MCF 10A (cell line): ENCODE measurements at regions not wholly inside any gene's neighbourhood (a gene's known extent, or its start where the extent isn't known, plus 50 kb on each side); places are given as distances from the start of the nearest gene placed in this dataset.

Experiments
- BruUV-seq: library from RNA; stranded (reverse); fragments of 400-500 nt; replicated peaks from 2 replicates; lab custom pipeline; 2021; lab: Mats Ljungman, UMichigan
- CTCF ChIA-PET: fragments of 300-600 bp; sonication (Branson Sonifier 250); formaldehyde crosslinking; extraction: SDS; loops from one replicate; lab custom pipeline; 2021; ENCODE audit warnings: antibody characterized with exemption, inconsistent platforms; lab: Yijun Ruan, JAX
- POLR2A ChIA-PET: fragments of 300-600, 350-650 bp; sonication (Branson Sonifier 250); formaldehyde crosslinking; extraction: SDS; loops from one replicate; lab custom pipeline; 2020; ENCODE audit warnings: antibody characterized with exemption, inconsistent platforms; lab: Yijun Ruan, JAX
- DNase-seq: peaks from one replicate; pipeline ENCODE4 v3.0.0-alpha.2; 2018; ENCODE audit not compliant: unreplicated experiment
- H3K27ac Mint-ChIP-seq: one replicate; pipeline ENCODE4 v1.8.0; 2022; ENCODE audit warnings: mild to moderate bottlenecking, low read depth, mixed read lengths; ENCODE audit not compliant: unreplicated experiment
- H3K27me3 Mint-ChIP-seq: one replicate; pipeline ENCODE4 v1.8.0; 2022; ENCODE audit warnings: mixed read lengths; ENCODE audit not compliant: insufficient read depth, unreplicated experiment
- H3K36me3 Mint-ChIP-seq: one replicate; pipeline ENCODE4 v1.8.0; 2022; ENCODE audit warnings: mild to moderate bottlenecking, moderate library complexity, mixed read lengths; ENCODE audit not compliant: insufficient read depth, unreplicated experiment
- H3K4me1 Mint-ChIP-seq: one replicate; pipeline ENCODE4 v1.8.0; 2022; ENCODE audit warnings: mixed read lengths; ENCODE audit not compliant: insufficient read depth, unreplicated experiment
- H3K4me3 Mint-ChIP-seq: one replicate; pipeline ENCODE4 v1.8.0; 2022; ENCODE audit warnings: mild to moderate bottlenecking, moderate library complexity, mixed read lengths; ENCODE audit not compliant: unreplicated experiment
- H3K9me3 Mint-ChIP-seq: one replicate; pipeline ENCODE4 v1.8.0; 2022; ENCODE audit warnings: mixed read lengths; ENCODE audit not compliant: unreplicated experiment
- intact Hi-C: fragments of 100-400 bp; cut with micrococcal nuclease; formaldehyde crosslinking; loops from 2 replicates; pipeline ENCODE4 v1.14.1; 2022
- TF ChIP-seq, protein P1 (sequence below): fragments of 200-600 bp; IDR thresholded peaks from one replicate; pipeline ENCODE4 v1.8.0; 2022; ENCODE audit warnings: antibody characterized with exemption, mild to moderate bottlenecking; ENCODE audit not compliant: unreplicated experiment

DNA sequence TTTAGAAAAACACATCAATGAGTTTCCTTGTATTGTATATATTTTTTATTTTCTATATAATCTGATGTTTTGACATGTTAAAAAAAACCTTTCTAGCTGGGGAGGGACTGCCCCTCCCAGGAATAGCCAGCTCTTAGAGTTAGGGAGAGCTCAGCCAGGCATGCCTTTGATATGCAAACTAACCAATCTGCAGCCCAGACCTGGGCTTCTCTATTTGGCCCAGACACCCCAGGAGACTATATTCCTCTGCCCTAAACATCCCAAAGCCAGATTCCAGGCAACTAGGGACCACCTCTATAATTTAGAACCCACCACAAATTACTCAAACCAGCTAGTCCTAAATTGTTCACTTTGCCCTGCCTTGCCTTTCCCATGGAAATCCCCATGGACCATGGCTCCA lies 390.9 kb upstream of the ADAMTS9 start:
- intact Hi-C loops, result no loop called here
- H3K27ac Mint-ChIP-seq, result no peak overlapping the region
- TF ChIP-seq, protein P1, sequence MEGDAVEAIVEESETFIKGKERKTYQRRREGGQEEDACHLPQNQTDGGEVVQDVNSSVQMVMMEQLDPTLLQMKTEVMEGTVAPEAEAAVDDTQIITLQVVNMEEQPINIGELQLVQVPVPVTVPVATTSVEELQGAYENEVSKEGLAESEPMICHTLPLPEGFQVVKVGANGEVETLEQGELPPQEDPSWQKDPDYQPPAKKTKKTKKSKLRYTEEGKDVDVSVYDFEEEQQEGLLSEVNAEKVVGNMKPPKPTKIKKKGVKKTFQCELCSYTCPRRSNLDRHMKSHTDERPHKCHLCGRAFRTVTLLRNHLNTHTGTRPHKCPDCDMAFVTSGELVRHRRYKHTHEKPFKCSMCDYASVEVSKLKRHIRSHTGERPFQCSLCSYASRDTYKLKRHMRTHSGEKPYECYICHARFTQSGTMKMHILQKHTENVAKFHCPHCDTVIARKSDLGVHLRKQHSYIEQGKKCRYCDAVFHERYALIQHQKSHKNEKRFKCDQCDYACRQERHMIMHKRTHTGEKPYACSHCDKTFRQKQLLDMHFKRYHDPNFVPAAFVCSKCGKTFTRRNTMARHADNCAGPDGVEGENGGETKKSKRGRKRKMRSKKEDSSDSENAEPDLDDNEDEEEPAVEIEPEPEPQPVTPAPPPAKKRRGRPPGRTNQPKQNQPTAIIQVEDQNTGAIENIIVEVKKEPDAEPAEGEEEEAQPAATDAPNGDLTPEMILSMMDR, result no peak
- H3K9me3 Mint-ChIP-seq, result no peaks in the 10 kb centered on the region
- ChIA-PET POLR2A (interaction anchor here (1.4 kb wide), 1 partner anchor 26 kb away, joined by 3 read pairs; no protein-coding TSS in a partner anchor), CTCF (no interaction called here)
- DNase-seq, result no peak
- H3K36me3 Mint-ChIP-seq, result no peaks in the 10 kb centered on the region
- H3K4me1 Mint-ChIP-seq, result no peaks in the 10 kb centered on the region
- no peak overlapping the region for H3K4me3 Mint-ChIP-seq
- BruUV-seq, result no TSS peak
- no peaks in the 10 kb centered on the region for H3K27me3 Mint-ChIP-seq

GRCh38 chr3:65077124-65077523 lies 389.3 kb upstream of the ADAMTS9 start:
- H3K4me1 Mint-ChIP-seq, result no peaks in the 10 kb centered on the region
- no peak for DNase-seq
- intact Hi-C loops, result no loop called here
- TF ChIP-seq, protein P1, result no peak
- no TSS peak for BruUV-seq
- H3K27ac Mint-ChIP-seq, result no peak overlapping the region
- no peaks in the 10 kb centered on the region for H3K9me3 Mint-ChIP-seq
- POLR2A ChIA-PET, result interaction anchor here (1.4 kb wide), 1 partner anchor 25 kb away, joined by 3 read pairs; no protein-coding TSS in a partner anchor
- CTCF ChIA-PET, result interaction anchor here (0.7 kb wide), 1 partner anchor 29 kb away, joined by 3 read pairs; no protein-coding TSS in a partner anchor
- H3K36me3 Mint-ChIP-seq, result no peaks in the 10 kb centered on the region
- no peak overlapping the region for H3K4me3 Mint-ChIP-seq
- H3K27me3 Mint-ChIP-seq, result no peaks in the 10 kb centered on the region

DNA sequence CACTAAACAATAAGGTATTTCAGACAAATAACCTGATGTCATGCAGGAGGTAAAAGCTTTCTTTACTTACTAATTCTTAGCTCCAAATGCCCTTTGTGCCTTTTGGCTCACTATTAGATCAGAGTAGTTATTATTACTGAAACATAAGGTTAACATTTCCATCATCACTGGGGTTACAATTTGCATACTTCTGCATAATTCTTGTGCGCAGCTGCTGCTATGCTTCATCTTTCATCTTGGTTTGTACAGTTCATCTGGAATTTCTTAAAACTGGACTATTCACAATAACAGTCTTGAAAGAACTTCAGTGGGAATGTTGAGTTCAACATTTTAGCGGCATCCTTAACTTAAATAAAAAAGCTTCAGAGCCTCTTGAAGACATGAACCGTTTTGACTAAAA lies 383.2 kb upstream of the ADAMTS9 start:
- ChIA-PET CTCF (no interaction called here), POLR2A (no interaction called here)
- DNase-seq, result no peak
- TF ChIP-seq, protein P1, result no peak
- intact Hi-C loops, result no loop called here
- Mint-ChIP-seq H3K27me3 (no peaks in the 10 kb centered on the region), H3K36me3 (no peaks in the 10 kb centered on the region), H3K27ac (no peak overlapping the region), H3K4me3 (no peak overlapping the region), H3K9me3 (no peaks in the 10 kb centered on the region), H3K4me1 (no peaks in the 10 kb centered on the region)
- BruUV-seq, result no TSS peak

GRCh38 chr3:65060904-65061303 lies 373.1 kb upstream of the ADAMTS9 start:
- CTCF ChIA-PET, result interaction anchor here (0.6 kb wide), 2 partner anchors 269 to 1136 kb away, joined by 3 to 4 read pairs; no protein-coding TSS in a partner anchor
- no TSS peak for BruUV-seq

More at GRCh38 chr3:65060904-65061303, 373.1 kb upstream of the ADAMTS9 start:
- no peak for DNase-seq
- Mint-ChIP-seq H3K9me3 (no peaks in the 10 kb centered on the region), H3K4me3 (no peak overlapping the region), H3K4me1 (no peaks in the 10 kb centered on the region), H3K27ac (no peak overlapping the region), H3K27me3 (no peaks in the 10 kb centered on the region), H3K36me3 (no peaks in the 10 kb centered on the region)
- intact Hi-C loops, result no loop called here
- POLR2A ChIA-PET, result interaction anchor here (0.7 kb wide), 1 partner anchor 14 kb away, joined by 3 read pairs; no protein-coding TSS in a partner anchor
- TF ChIP-seq, protein P1, result no peak
